Uterus (tissue), 2 donors: ENCODE measurements at regions not wholly inside any gene's neighbourhood (a gene's known extent, or its start where the extent isn't known, plus 50 kb on each side); places are given as distances from the start of the nearest gene placed in this dataset.

Experiments
- CTCF ChIP-seq, 4 experiments: fragments of 200-600 bp in 2 of 4; fragments of 450-650 bp in 2 of 4; sonication (generic) in 2 of 4; IDR thresholded peaks; one replicate each; pipeline ENCODE4 v1.5.1; 2016 to 2019; ENCODE audit warnings: antibody characterized with exemption in 4 of 4, mild to moderate bottlenecking in 2 of 4, moderate library complexity in 1 of 4
- POLR2A ChIP-seq, 2 donors: fragments of 450-650 bp; IDR thresholded peaks; one replicate each; pipeline ENCODE4 v1.6.1; 2016; ENCODE audit warnings: antibody characterized with exemption in 2 of 2, mild to moderate bottlenecking in 1 of 2, moderate library complexity in 1 of 2

GRCh38 chr3:28577941-28578500 is 229.4 kb upstream of the AZI2 start:
- no peak for TF ChIP-seq CTCF (IDR thresholded peaks at IDR 0.05)
- no peak for TF ChIP-seq POLR2A (IDR thresholded peaks at IDR 0.05)
